Inflammatory macrophage treated with lipopolysaccharide for 4 hours (primary cell): ENCODE measurements at regions not wholly inside any gene's neighbourhood (a gene's known extent, or its start where the extent isn't known, plus 50 kb on each side); places are given as distances from the start of the nearest gene placed in this dataset.

ENCODE experiments used
- DNase-seq: peaks from one replicate; pipeline ENCODE4 v3.0.0-alpha.2; 2020

GRCh38 chr16:49910541-49911071 is 54.7 kb upstream of the ZNF423 start:
- no peak for DNase-seq

GRCh38 chr16:49911430-49911829 is 55.5 kb upstream of the ZNF423 start:
- no peak for DNase-seq

DNA sequence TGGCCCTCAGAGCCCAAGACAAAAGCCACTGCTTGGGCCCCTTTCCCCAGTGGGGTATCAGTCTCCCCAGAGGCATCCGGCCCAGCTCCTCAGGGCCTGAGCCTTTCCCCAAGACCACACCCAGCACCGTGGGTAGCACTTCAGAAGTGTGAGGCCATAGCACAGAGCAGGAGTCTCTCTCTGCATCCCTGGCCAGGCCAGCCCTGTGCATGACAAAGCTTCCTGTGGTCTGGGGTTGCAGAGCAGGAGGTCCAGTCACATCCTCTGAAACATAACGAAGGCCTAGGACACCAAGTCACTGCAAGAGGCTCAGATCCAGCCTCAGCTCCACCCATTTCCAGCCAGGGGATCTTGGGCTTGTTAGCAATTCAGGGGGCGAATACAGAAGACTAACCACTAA is 56.8 kb upstream of the ZNF423 start:
- DNase-seq = no peak

DNA sequence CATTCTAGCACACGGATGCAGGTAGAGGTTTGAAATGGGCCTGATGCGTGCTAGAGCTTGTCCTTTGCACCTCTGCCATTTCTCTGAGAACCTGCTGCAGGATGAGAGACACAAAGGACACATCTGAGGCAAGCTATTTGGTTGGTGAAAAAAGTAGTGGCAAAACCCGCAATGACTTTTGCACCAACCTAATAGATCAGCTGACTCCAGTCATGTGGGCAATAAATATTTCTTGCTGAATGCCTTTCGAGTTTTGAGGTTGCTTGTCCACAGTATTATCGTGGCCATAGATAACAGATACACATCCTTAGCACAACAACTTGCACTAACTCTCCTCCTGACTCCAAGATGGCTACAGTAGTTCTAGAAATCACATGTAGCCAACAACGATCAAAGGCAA is 57.8 kb upstream of the ZNF423 start:
- no peak for DNase-seq

DNA sequence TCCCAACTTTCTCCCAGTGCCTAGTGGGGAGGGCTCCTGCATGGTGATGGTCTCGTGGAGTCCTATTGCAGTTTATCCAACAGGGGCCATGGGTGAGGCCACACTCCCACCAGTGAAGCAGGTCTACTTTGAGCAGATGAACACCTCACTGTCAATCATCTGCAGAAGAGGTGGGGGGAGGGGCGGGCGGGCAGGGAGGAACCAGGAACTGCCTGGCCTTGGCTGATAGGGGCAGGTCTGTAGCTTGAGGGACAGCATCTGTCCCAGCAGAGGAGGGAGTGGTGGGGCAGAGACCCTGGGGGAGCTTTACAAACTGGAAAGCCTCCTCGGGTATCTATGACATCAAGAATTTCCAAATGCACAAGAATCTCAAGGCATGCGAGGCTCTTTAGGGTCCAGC is 58.7 kb upstream of the ZNF423 start:
- no peak for DNase-seq

DNA sequence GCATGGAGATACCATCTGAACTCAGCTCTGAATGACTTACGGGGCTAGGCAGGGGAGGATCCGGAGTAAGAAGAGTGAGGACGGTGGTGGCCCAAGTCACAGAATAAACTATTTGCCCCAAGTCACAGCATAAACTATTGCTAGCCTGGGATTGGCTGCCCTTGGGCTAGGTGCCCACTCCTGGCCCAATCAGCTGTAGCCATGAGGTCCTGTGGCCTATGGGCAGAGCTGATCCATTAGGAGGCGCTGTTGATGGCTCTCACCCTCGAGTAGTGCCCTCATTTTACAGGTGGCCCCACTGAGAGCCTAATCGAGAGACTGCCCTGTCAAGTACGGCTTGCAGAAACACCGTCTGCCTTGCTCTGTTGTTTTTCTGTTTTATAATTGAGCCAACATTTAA is 62.3 kb upstream of the ZNF423 start:
- no peak for DNase-seq

DNA sequence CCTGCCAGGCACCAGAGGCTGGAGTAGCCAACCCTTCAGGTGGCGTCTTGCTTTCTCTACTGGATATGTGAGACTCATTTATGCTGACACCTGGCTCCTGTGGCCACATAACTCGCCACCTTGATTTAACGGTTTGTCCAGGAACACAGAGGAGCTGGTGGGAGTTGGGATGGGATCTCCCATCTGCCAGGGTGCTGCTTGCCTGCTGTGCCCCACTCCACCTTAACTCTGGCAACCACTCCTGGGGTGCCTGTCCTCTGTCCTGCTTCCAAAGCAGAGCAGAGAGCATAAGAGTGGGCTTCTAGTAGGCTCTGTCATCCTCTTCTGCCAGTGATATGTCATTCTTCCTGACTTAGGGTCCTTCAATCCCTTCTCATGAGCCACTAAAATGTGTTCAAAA is 63.4 kb upstream of the ZNF423 start:
- DNase-seq = no peak

GRCh38 chr16:49920397-49920796 is 64.5 kb upstream of the ZNF423 start:
- no peak for DNase-seq

GRCh38 chr16:49921106-49921505 is 65.2 kb upstream of the ZNF423 start:
- no peak for DNase-seq

GRCh38 chr16:49921791-49922456 is 66.0 kb upstream of the ZNF423 start:
- peak; percentile 8 for DNase-seq

- no peak for DNase-seq
These were observed 67.5 kb upstream of the ZNF423 start for GRCh38 chr16:49923411-49923810.

DNA sequence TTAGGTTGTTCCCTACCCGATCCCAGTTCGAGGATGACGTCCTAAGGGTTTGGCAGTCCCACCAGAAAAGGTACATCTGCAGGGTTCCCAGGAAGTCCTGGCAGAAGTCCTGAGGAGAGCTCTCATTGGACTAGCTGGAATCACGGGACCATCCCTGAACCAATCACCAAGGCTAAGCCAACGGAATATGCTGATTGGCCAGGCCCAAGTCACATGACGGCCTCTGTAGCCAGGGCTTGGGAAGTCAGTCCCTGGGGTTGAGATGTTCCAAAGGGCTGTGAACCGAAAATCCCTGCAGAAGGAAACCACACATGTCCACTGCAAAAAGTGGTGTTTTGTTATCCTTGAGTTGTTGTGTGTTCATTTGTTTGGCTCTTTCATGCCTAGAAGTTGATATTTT is 68.2 kb upstream of the ZNF423 start:
- DNase-seq = no peak

GRCh38 chr16:49926941-49927340 is 71.0 kb upstream of the ZNF423 start:
- DNase-seq = no peak

DNA sequence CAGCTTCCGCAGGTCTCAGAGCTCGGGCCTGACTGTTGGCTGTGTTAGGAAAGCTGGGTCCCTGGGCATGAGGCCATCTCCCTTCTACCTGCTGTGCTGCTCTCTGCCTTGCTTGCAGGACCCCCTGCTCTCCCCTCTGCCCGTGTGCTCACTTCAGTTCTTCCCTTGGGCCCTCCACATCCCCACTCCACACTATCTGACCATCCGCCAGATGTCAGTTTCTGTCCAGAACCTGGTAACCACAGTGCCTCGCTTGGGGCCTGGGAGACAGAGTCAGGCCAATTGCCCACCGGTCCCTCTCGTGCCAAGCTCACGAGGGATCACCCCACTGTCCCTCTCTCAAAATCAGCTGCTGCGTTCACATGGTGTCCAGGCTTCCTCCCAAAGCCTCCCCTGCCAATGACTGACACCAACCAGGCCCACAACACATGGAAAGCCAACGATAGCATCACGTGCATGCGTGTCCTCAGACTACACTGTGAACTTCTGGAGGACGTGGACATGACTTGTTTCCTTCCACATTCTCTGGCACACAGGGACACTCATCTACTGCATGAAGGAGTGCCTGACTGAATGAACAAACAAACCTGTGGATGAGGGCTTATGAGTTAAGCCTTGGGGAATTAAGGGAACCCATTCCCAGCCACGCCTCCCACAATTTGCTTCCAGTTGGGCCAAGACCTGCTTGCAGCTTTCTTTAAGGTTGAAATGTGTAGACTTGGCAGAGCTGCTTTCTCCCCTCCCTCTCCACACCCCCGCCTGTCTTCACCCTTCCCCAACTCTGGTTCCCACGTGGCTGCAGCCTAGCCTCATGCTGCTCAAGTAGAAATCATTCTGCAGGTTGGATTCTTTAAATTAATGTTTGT is 72.5 kb upstream of the ZNF423 start:
- no peak for DNase-seq

DNA sequence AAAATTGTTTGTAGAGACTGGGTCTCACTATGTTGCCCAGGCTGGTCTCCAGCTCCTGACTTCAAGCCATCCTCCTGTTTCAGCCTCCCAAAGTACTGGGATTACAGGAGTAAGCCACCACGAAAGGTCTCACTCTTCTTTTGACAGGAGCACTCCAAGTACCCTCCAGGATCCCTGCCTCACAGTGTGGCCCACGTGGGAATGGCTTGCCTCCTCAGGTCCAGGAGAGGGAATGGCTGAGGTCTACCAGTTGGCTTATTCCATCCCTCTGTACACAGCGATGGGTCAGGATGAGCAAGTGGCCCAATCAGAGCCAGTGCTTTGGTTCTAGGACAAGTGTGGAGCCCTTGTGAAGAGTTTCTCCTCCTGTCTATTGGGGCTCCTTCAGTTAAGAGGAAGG is 73.7 kb upstream of the ZNF423 start:
- no peak for DNase-seq

- DNase-seq = no peak
These were observed 74.9 kb upstream of the ZNF423 start for GRCh38 chr16:49930841-49931240.

- DNase-seq = no peak
These were observed 75.4 kb upstream of the ZNF423 start for GRCh38 chr16:49931266-49931665.

- no peak for DNase-seq
These were observed 76.0 kb upstream of the ZNF423 start for GRCh38 chr16:49931916-49932315.

GRCh38 chr16:49932434-49932833 is 76.5 kb upstream of the ZNF423 start:
- DNase-seq = no peak

DNA sequence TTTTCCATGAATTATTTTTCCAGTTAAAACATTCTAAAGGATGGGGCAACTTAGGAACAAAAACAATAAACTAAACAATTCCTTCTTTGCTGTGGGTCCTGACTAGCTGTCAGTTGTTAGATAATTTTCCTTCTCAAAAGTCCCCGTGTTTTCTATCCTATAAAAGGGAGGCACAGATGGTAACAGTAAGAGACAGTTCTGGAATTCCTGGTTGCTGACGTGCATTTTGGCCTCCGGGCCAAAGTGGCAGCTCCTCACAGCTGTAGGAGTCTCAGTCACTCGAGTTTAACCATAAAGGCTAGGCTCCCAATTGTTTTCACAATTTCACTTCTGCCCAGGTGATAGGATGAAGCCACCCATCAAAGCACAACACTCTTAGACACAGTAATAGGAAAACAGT is 77.0 kb upstream of the ZNF423 start:
- no peak for DNase-seq

DNA sequence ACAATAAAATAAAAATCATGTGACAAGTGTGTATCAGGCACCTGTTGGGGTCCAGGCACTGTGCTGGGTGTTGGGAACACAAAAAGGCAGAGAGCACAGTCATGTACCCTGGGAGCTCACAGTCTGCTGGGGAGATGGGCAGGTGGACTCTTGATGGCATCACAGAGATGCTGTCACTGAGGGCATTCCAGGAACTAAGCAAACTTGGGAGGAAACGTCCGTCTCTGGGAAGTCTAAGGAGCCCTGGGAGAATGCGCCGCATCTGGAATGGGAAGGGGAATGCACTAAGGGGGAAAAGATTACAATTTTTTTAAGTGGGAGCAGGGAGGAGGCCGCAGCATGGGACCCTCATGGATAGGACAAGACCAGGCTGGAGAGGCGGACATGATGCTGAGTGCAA is 80.9 kb upstream of the ZNF423 start:
- DNase-seq = no peak

- no peak for DNase-seq
These were observed 82.0 kb upstream of the ZNF423 start for GRCh38 chr16:49937886-49938285.

DNA sequence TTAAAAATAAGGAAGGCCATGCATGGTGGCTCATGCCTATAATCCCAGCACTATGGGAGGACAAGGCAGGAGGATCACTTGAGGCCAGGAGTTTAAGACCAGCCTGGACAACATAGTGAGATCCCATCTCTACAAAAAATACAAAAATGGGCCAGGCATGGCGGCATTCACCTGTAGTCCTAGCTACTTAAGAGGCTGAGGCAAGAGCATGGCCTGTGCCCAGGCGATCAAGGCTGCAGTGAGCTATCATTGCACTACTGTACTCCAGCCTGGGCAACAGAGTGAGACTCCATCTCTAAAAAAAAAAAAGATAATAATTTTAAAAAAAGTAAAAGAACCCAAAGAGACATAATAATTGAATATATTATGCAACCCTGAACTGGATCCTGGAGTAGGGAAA is 83.6 kb upstream of the ZNF423 start:
- no peak for DNase-seq

- DNase-seq = no peak
These were observed 84.4 kb upstream of the CNEP1R1 start for GRCh38 chr16:49940464-49941224.
